Adrenal gland (tissue), 9 donors: ENCODE measurements at regions not wholly inside any gene's neighbourhood (a gene's known extent, or its start where the extent isn't known, plus 50 kb on each side); places are given as distances from the start of the nearest gene placed in this dataset.

Experiments
- DNase-seq, 7 donors: peaks; one replicate each; pipeline ENCODE4 v3.0.0-alpha.2; 2019 to 2020
- H3K27ac ChIP-seq, 5 donors: fragments of 200-600 bp; sonication (generic) in 4 of 5; 1 replicate in 3 of 5; 2 replicates in 2 of 5; pipeline versions ENCODE4 v1.5.1 to v1.8.0; 2016 to 2020; ENCODE audit warnings: mild to moderate bottlenecking in 1 of 5
- H3K27me3 ChIP-seq: fragments of 200-600 bp; 2 replicates; pipeline ENCODE4 v1.8.0; 2021
- H3K36me3 ChIP-seq, 2 donors: fragments of 200-600 bp; replicated peaks in 1 of 2; 1 replicate in 1 of 2; 2 replicates in 1 of 2; pipeline versions ENCODE4 v1.5.1 to v1.8.0; 2018 to 2022
- H3K4me1 ChIP-seq, 2 donors: fragments of 200-600 bp; replicated peaks in 1 of 2; 1 replicate in 1 of 2; 2 replicates in 1 of 2; pipeline versions ENCODE4 v1.5.1 to v1.8.0; 2018 to 2021
- H3K4me3 ChIP-seq, 4 donors: fragments of 200-600 bp; sonication (generic) in 3 of 4; one replicate each; pipeline ENCODE4 v1.5.1; 2016 to 2018
- H3K9me3 ChIP-seq, 3 donors: fragments of 200-600 bp; sonication (generic) in 1 of 3; replicated peaks in 1 of 3; 1 replicate in 2 of 3; 2 replicates in 1 of 3; pipeline versions ENCODE4 v1.5.1 to v1.8.0; 2016 to 2021
- POLR2A ChIP-seq, 2 donors: fragments of 450-650 bp; IDR thresholded peaks; one replicate each; pipeline ENCODE4 v1.6.1; 2017; ENCODE audit warnings: antibody characterized with exemption in 2 of 2, mild to moderate bottlenecking in 2 of 2, moderate library complexity in 1 of 2
- WGBS, 4 donors: extraction: QIAGEN DNeasy Blood & Tissue Kit in 2 of 4; methylation state at CpG; one replicate each; pipeline versions ENCODE4 v1.1.5 to v1.1.7; 2013 to 2017; 5-methylcytosine and 5-hydroxymethylcytosine counted together
- intact Hi-C, 2 donors: fragments of 100-400 bp; cut with DNase I; formaldehyde crosslinking; loops; one replicate each; pipeline versions ENCODE4 v1.14.1 to v1.15.0; 2022 to 2023
- TF ChIP-seq, protein P1 (sequence below), 6 experiments: fragments of 450-650 bp in 4 of 6; fragments of 200-600 bp in 2 of 6; sonication (generic) in 1 of 6; IDR thresholded peaks; 1 replicate in 5 of 6; 2 replicates in 1 of 6; pipeline versions ENCODE4 v1.5.1 to v1.8.0; 2016 to 2021; ENCODE audit warnings: antibody characterized with exemption in 6 of 6, mild to moderate bottlenecking in 2 of 6, moderate library complexity in 1 of 6
- donor health status: healthy with polysubstance abuse.
- donor health status: Bipolar disorder and iron deficiency.
- donor health status: DM: yes; HTN: yes; CAD: no.
- donor health status: DM: no; HTN: no; CAD: no.
- donor health status: DM: no; HTN: no; CAD: no.

GRCh38 chr20:48261398-48261910 is 476.2 kb upstream of the SULF2 start:
- no peak for DNase-seq
- TF ChIP-seq POLR2A (IDR thresholded peaks at IDR 0.05), result no peak
- TF ChIP-seq, protein P1, sequence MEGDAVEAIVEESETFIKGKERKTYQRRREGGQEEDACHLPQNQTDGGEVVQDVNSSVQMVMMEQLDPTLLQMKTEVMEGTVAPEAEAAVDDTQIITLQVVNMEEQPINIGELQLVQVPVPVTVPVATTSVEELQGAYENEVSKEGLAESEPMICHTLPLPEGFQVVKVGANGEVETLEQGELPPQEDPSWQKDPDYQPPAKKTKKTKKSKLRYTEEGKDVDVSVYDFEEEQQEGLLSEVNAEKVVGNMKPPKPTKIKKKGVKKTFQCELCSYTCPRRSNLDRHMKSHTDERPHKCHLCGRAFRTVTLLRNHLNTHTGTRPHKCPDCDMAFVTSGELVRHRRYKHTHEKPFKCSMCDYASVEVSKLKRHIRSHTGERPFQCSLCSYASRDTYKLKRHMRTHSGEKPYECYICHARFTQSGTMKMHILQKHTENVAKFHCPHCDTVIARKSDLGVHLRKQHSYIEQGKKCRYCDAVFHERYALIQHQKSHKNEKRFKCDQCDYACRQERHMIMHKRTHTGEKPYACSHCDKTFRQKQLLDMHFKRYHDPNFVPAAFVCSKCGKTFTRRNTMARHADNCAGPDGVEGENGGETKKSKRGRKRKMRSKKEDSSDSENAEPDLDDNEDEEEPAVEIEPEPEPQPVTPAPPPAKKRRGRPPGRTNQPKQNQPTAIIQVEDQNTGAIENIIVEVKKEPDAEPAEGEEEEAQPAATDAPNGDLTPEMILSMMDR (IDR thresholded peaks at IDR 0.05), result no peak
- Histone ChIP-seq H3K9me3 (no peaks in the 10 kb centered on the region), H3K4me1 (no peaks in the 10 kb centered on the region), H3K36me3 (no peaks in the 10 kb centered on the region), H3K27me3 (no peaks in the 10 kb centered on the region), H3K27ac (no peak overlapping the region), H3K4me3 (no peak overlapping the region)
- WGBS, 4 donors, result 84 to 90% (median 89%) methylated on average over 6 of the region's 6 CpGs
- intact Hi-C loops, result no loop called here

DNA sequence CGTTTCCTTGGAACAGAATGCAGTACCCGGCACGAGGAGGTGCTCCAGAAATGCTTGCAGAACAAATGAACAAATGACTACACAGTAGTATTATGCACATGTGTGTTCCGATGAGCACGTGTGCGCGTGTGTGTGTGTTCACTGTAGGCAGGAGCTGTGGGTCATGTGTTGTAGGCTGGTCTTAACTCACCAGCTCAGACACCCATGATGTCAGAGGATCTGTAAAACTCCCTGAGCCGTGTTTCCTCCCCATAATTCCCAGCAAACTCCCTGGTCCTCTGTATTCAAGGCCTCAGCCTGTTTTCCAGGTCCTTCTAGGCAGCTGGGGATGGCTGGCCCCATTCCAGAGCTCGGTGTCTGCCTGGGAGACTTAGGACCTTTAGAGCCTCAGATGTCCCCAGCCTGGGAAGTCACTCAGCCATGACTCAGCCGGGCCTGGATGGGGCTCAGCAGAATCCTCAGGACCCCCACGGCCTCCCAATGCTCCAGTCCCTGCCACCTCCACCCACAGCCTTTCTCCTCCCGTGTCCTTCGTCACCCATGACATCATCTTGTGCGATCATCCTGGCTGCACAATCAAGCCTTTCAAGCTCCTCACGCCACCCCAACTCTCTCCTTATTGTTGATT is 475.0 kb upstream of the SULF2 start:
- no peaks in the 10 kb centered on the region for H3K36me3 ChIP-seq
- DNase-seq, result no peak
- no peak overlapping the region for H3K27ac ChIP-seq
- 69 to 71% (median 70%) methylated on average over 9 to 15 of the region's 15 CpGs for WGBS, 4 donors
- H3K4me3 ChIP-seq, result no peak overlapping the region
- H3K27me3 ChIP-seq, result no peaks in the 10 kb centered on the region
- intact Hi-C loops, result no loop called here
- H3K9me3 ChIP-seq, result no peaks in the 10 kb centered on the region
- TF ChIP-seq, protein P1 (IDR thresholded peaks at IDR 0.05), result no peak
- TF ChIP-seq POLR2A (IDR thresholded peaks at IDR 0.05), result no peak
- no peaks in the 10 kb centered on the region for H3K4me1 ChIP-seq

GRCh38 chr20:48259456-48259855 is 474.2 kb upstream of the SULF2 start:
- Histone ChIP-seq H3K4me1 (no peaks in the 10 kb centered on the region), H3K27me3 (no peaks in the 10 kb centered on the region), H3K4me3 (no peak overlapping the region), H3K36me3 (no peaks in the 10 kb centered on the region), H3K27ac (no peak overlapping the region), H3K9me3 (no peaks in the 10 kb centered on the region)
- no peak for TF ChIP-seq POLR2A (IDR thresholded peaks at IDR 0.05)
- TF ChIP-seq, protein P1 (IDR thresholded peaks at IDR 0.05), result no peak
- intact Hi-C loops, result no loop called here
- WGBS, 4 donors, result 76 to 81% (median 80%) methylated on average over 6 of the region's 6 CpGs
- DNase-seq, result no peak

- no peaks in the 10 kb centered on the region for H3K9me3 ChIP-seq
- DNase-seq, result no peak
- H3K27me3 ChIP-seq, result no peaks in the 10 kb centered on the region
- TF ChIP-seq POLR2A (IDR thresholded peaks at IDR 0.05), result no peak
- TF ChIP-seq, protein P1 (IDR thresholded peaks at IDR 0.05), result no peak
- WGBS, 4 donors, result 91 to 97% (median 95%) methylated on average over 2 of the region's 2 CpGs
- intact Hi-C loops, result no loop called here
- no peak overlapping the region for H3K4me3 ChIP-seq
- H3K4me1 ChIP-seq, result no peaks in the 10 kb centered on the region
- no peak overlapping the region for H3K27ac ChIP-seq
- H3K36me3 ChIP-seq, result no peaks in the 10 kb centered on the region
Measured at GRCh38 chr20:48257833-48258232, 472.6 kb upstream of the SULF2 start.
